BJ (cell line): ENCODE measurements at regions not wholly inside any gene's neighbourhood (a gene's known extent, or its start where the extent isn't known, plus 50 kb on each side); places are given as distances from the start of the nearest gene placed in this dataset.

Experiments used
- CTCF ChIA-PET: fragments of 350-600 bp; formaldehyde crosslinking; extraction: SDS; loops from one replicate; lab custom pipeline; 2021; ENCODE audit warnings: antibody characterized with exemption, inconsistent platforms; lab: Yijun Ruan, JAX
- POLR2A ChIA-PET: fragments of 300-600 bp; sonication (Branson Sonifier 250); formaldehyde crosslinking; extraction: SDS; loops from one replicate; lab custom pipeline; 2021; ENCODE audit warnings: antibody characterized with exemption; lab: Charles Lee
- DNase-seq: peaks from one replicate; pipeline ENCODE4 v3.0.0-alpha.2; 2011; ENCODE audit warnings: low read depth
- H3K27me3 ChIP-seq: 2 replicates; pipeline ENCODE4 v1.6.0; 2011; ENCODE audit warnings: low read length; ENCODE audit not compliant: control insufficient read depth, insufficient read depth
- H3K36me3 ChIP-seq: 2 replicates; pipeline ENCODE4 v1.5.1; 2011; ENCODE audit warnings: low read length; ENCODE audit not compliant: control insufficient read depth, insufficient read depth
- H3K4me3 ChIP-seq: 2 replicates; pipeline ENCODE4 v1.5.1; 2011; ENCODE audit warnings: low read depth, mild to moderate bottlenecking, control low read depth, low read length
- TF ChIP-seq, protein P1 (sequence below): IDR thresholded peaks from 2 replicates; pipeline ENCODE4 v1.5.1; 2011; ENCODE audit warnings: low read depth, mild to moderate bottlenecking, control low read depth, inconsistent platforms, low read length, moderate library complexity; ENCODE audit not compliant: insufficient read depth

DNA sequence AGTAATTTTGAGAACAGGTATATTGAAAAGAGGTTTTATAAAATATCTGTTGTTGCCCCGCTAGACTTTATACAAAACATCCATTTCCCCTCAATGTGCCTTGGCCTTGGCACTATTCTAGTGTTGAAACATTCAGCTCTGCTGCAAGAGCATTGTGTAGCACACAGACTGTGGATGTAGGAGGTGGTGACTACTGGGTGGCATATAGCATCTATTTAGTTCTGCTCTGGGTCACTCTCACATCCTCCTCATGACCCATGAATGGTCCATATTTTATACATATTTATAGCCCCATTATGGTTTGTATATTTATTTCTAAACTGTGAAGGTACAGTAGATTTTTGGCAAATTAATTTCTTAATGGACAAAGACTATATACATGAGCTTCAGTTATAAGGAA lies 1022.0 kb upstream of the CELF4 start:
- CTCF ChIA-PET = no interaction called here

DNA sequence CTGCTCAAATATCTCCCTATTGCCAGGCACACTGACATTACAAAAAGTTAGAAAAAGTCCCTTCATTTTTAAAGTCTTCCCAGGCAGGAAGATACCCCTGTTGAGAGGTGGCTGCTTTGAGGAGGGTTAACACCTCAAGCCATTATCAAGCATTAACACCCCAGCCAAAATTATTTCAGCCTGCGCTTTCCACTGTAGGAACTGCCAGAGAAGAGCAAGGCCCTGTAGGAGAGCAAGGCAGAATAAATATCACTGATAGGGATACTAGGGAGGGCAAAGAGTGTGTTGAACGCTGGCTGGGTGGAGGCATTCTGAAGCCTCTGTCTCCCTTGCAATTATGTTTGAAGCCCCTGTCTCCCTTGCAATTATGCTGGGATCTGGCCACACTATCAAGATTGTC lies 1020.7 kb upstream of the CELF4 start:
- CTCF ChIA-PET = no interaction called here
- H3K27me3 ChIP-seq = no peaks in the 10 kb centered on the region
- POLR2A ChIA-PET = no interaction called here
- H3K36me3 ChIP-seq = no peaks in the 10 kb centered on the region
- DNase-seq = no peak
- TF ChIP-seq, protein P1, sequence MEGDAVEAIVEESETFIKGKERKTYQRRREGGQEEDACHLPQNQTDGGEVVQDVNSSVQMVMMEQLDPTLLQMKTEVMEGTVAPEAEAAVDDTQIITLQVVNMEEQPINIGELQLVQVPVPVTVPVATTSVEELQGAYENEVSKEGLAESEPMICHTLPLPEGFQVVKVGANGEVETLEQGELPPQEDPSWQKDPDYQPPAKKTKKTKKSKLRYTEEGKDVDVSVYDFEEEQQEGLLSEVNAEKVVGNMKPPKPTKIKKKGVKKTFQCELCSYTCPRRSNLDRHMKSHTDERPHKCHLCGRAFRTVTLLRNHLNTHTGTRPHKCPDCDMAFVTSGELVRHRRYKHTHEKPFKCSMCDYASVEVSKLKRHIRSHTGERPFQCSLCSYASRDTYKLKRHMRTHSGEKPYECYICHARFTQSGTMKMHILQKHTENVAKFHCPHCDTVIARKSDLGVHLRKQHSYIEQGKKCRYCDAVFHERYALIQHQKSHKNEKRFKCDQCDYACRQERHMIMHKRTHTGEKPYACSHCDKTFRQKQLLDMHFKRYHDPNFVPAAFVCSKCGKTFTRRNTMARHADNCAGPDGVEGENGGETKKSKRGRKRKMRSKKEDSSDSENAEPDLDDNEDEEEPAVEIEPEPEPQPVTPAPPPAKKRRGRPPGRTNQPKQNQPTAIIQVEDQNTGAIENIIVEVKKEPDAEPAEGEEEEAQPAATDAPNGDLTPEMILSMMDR = no peak
- H3K4me3 ChIP-seq = no peak overlapping the region

More for the DNA sequence above, 1022.0 kb upstream of the CELF4 start:
- no peaks in the 10 kb centered on the region for H3K36me3 ChIP-seq
- no peak overlapping the region for H3K4me3 ChIP-seq
- POLR2A ChIA-PET = no interaction called here
- no peaks in the 10 kb centered on the region for H3K27me3 ChIP-seq
- TF ChIP-seq, protein P1 = no peak
- no peak for DNase-seq

DNA sequence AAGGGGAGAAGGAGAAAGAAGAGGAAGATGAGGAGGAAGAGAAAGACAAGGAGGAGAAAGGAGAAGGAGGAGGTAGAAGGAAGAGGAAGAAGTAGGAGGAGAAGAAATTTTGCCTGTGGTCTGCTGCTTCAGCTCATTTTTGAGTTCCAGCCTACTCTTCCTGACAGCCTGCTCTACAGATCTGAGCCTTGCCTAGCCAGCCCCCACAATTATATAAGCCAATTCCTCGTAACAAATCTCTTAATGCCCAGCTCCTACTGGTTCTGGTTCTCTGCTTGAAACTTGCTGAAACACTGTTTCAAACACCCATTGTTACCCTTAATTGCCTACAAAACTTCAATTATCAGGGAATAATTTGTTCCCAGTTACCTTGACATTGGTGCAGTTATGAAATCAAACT lies 1014.2 kb upstream of the CELF4 start:
- Histone ChIP-seq H3K4me3 (no peak overlapping the region), H3K27me3 (no peaks in the 10 kb centered on the region), H3K36me3 (no peaks in the 10 kb centered on the region)
- CTCF ChIA-PET = no interaction called here
- POLR2A ChIA-PET = interaction anchor here (0.6 kb wide), 1 partner anchor 1128 kb away, joined by 5 read pairs; no protein-coding TSS in a partner anchor
- TF ChIP-seq, protein P1 = no peak
- no peak for DNase-seq

DNA sequence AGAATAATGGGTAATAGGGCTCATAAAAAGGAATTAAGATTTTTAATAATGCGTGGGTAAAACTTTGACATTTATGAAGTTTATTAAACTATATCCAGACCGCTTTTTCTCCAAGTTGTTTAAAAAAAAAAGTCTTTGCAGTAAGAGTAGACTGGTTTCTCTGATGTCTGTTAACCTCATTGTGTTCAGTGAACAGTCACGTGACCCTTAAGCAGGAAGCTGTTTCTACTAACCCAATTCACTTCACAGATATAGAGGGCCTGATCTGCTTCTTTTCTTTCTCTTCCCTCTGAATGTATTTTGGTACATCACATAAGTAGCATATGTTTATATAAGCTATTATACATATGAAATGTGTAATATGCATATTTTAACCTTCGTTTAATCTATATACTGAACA lies 1011.3 kb upstream of the CELF4 start:
- TF ChIP-seq, protein P1 = no peak
- ChIA-PET CTCF (interaction anchor here (0.8 kb wide), 1 partner anchor 84 kb away, joined by 3 read pairs; no protein-coding TSS in a partner anchor), POLR2A (no interaction called here)
- Histone ChIP-seq H3K27me3 (no peaks in the 10 kb centered on the region), H3K4me3 (no peak overlapping the region), H3K36me3 (no peaks in the 10 kb centered on the region)
- DNase-seq = no peak

DNA sequence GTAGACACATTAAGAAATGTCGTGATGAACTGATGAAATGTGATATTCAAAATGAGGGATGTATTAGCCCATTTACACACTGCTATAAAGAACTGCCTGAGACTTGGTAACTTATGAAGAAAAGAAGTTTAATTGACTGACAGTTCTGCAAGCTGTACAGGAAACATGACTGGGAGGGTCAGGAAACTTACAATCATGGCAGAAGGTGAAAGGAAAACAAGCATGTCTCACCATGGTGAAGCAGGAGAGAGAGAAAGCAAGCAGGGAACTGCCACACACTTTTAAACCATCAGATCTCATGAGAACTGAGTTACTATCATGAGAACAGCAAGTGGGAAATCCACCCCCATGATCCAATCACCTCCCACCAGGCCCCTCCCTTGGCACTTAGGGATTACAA lies 1010.8 kb upstream of the CELF4 start:
- TF ChIP-seq, protein P1 = no peak
- Histone ChIP-seq H3K27me3 (no peaks in the 10 kb centered on the region), H3K36me3 (no peaks in the 10 kb centered on the region), H3K4me3 (no peak overlapping the region)
- no peak for DNase-seq
- POLR2A ChIA-PET = no interaction called here
- CTCF ChIA-PET = no interaction called here
